HG02884 (cell line): ENCODE measurements at regions not wholly inside any gene's neighbourhood (a gene's known extent, or its start where the extent isn't known, plus 50 kb on each side); places are given as distances from the start of the nearest gene placed in this dataset.

Experiments used
- ATAC-seq: cut with Tn5 transposase; IDR thresholded peaks from one replicate; pipeline ENCODE4 v1.9.1; 2021; ENCODE audit warnings: mild to moderate bottlenecking, moderate library complexity; ENCODE audit not compliant: unreplicated experiment

DNA sequence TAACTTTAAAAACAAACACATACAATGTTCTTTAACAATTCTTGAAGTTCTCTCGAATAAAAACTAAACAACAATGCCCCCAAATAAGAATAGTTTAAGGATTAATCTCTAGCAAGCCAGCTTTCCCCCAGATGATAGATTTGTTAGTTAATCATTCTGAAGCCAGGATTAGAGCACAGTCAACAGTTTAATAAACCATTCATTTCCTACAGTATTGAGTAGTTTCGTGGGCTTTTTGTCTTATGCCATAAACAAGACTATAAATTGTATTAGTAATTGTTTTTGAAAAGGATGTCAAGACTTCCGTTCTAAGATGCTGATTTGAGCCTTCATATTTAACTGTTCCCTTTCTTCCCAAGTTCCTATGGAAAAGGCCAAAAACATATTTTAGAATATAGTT lies 136.6 kb downstream of the PIK3R1 start:
- no peak for ATAC-seq

- no peak for ATAC-seq
Measured at GRCh38 chr5:68353605-68354004, 138.0 kb downstream of the PIK3R1 start.

GRCh38 chr5:68354315-68354714 lies 138.8 kb downstream of the PIK3R1 start:
- no peak for ATAC-seq

DNA sequence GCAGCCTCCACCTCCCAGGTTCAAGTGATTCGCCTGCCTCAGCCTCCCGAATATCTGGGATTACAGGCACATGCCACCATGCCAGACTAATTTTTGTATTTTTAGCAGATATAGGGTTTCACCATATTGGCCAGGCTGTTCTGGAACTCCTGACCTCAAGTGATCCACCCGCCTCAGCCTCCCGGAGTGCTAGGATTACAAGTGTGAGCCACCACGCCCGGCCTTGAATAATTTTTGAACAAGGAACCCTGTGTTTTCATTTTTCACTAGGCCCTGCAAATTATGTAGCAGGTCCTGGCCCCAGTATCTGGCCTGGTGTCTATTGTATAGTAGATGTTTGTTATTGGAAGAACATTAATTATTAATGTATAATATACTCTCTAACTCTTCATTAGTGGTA lies 140.7 kb downstream of the PIK3R1 start:
- no peak for ATAC-seq

- ATAC-seq, result no peak
Measured at GRCh38 chr5:68356623-68357022, 141.1 kb downstream of the PIK3R1 start.

GRCh38 chr5:68359699-68360098 lies 144.1 kb downstream of the PIK3R1 start:
- ATAC-seq, result no peak

- ATAC-seq, result no peak
Measured at GRCh38 chr5:68362331-68362730, 146.8 kb downstream of the PIK3R1 start.

- ATAC-seq, result no peak
Measured at GRCh38 chr5:68365889-68366288, 150.3 kb downstream of the PIK3R1 start.

- no peak for ATAC-seq
Measured at GRCh38 chr5:68367287-68367686, 151.7 kb downstream of the PIK3R1 start.

DNA sequence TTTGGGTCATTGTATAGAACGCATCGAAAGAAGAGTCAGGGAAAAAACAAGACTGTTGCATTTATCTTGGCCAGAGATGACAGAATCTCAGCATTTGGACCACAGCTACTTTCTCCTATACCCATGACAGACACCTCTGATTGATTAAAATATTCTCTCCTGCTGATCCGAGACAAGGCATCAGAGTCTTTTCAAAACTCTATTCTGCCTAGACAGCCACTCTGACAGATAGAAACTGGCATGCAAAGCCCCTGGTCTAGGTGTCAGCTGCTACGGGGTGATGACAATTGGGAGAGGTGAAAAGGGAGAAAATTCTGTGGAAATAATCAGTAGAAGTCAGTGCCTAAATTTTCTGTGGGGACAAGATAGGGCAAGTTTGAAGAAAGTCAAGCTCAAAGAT lies 152.2 kb downstream of the PIK3R1 start:
- no peak for ATAC-seq

GRCh38 chr5:68368311-68369022 lies 152.9 kb downstream of the PIK3R1 start:
- no peak for ATAC-seq

DNA sequence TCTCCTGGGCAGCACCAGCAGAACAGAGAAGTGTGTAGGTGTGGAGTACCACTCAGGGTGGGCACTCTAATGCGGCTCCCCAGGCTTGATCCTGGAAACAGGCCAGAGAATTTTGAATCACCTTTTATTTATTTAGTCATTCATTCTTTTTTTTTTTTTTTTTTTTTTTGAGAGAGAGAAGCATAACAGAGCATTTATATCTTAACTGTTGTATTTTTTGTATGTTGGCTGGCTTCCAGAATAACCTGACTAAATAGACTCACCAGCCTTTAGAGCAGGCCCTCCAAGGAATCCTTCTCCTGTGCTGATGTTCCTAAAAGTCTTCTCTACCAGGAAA lies 153.4 kb downstream of the PIK3R1 start:
- no peak for ATAC-seq

- ATAC-seq, result peak; percentile 85
Measured at GRCh38 chr5:68369457-68370125, 154.0 kb downstream of the PIK3R1 start.

DNA sequence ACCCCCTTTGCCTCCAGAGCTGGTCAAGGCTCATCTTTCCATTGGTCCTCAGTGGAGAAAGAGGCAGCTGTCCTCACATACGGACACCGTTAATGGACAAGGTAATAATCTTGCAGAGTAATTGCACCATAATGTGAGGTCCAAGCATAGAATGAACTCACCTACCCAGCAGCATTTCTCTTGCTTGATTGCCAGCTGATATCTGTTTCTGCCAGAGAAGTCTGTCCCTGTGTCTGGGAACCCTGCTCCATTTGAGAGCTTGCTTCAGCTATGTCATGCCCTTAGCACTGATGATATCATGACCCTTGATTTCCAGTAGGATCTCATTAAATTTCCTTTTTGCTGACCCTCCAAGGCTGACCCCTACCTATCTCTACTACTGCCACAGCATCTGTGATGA lies 154.6 kb downstream of the PIK3R1 start:
- no peak for ATAC-seq

- ATAC-seq, result no peak
Measured at GRCh38 chr5:68371607-68372006, 156.1 kb downstream of the PIK3R1 start.

DNA sequence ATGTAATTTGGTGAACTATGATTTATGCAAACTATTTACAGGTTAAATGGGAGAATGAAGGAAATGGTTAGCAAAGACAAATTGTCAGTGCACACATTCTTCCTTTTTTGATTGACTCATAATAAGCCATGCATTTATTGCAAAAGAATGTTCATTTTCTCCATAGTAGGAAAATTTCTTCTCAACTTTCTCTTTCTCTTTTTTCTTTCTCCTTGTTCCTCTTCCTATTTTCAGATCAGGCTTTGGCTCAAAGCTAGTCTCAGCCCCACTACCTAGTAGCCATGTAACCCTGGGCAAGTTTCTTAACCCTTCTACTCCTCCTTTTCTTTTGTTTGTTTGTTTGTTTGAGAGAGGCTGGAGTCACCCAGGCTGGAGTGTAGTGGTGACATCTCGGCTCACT lies 156.6 kb downstream of the PIK3R1 start:
- no peak for ATAC-seq

DNA sequence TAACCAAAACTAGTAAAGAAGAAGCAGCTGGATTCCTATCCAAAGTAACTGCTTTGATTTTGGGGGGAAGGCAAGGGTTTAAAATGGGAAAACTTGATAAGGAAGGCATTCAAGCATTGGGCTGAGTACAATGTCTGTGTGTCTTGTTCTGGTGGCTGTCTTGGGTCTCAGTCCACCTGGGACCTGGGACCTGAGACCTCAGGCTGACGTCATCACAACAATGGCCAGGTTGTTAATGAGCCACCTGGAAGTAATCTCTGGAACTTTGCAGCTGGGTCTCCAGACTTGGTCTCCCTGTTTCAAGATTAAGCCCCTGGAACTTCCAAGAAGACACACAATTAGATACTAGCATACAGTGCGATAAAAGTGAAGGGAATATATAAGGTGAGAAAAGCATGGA lies 157.5 kb downstream of the PIK3R1 start:
- no peak for ATAC-seq

DNA sequence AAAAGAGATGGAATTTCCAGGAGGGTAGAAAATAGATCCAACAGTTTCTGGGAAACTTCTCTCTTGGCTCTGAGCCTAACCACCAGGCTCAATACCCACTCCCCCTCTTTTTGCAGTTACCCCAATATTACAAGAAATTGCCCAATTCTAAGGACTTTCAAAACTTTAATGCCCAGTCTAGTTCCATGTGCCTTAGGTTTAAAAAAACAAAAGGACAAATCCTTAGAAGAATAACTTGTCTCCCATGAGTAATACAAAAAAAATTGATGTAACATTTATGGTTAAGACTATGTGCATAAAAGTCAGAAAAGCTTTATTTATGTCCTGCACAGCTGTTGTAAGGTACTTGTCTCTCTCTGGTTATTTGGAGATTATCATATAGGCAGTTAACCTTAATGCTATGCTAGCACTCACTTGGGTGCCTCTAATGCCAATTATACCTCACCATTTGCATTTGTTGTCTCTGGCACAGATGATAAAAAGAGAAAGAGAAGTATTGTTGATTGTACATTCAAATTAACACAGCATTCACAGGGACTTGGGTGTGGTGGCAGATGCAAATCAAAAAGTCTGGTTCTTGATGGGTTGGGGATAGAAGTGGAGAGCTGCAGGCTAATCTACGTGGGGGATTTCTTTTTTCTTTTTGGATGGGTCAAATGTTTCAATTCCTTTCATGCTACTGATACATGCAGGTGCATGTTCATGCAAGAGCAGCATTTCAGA lies 159.4 kb downstream of the PIK3R1 start:
- ATAC-seq, result no peak

DNA sequence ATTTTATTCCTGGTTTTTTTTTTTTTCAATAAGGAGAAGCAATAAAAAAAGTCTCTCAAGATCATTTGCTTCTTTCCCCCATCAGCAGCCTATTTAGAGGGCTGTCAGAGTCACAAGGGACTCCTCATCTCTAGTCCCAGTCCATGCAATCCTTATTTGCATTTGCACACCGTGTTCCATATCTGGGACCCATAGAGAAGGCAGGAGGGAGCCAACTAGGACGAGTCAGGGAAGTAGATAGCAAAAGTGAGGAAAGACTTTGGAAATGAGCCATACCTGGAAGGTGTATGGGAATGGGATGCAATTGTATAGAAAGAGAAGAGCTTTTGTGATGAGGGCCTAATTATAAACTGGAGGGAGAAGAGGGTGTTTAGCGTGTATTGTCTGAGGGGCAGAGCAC lies 160.0 kb downstream of the PIK3R1 start:
- no peak for ATAC-seq

GRCh38 chr5:68376935-68377334 lies 161.4 kb downstream of the PIK3R1 start:
- no peak for ATAC-seq

DNA sequence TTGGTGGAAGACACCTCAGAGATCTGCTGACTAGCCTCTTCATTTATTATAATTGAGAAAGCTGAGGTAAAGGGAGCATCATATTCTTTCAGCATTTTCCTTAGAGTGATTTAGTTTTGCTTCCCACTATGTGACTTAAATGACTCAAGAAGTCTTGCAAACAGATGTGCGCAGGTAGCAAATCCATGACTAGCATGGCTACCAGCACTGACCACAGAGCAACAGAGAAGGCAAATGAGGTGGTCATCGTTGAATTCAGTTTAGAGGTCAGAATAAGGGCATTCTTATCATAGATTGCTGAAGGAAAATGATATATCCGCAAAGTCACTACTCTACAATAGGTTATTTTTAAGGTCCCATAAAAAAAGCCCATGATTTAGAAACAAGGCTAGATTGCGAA lies 162.2 kb downstream of the PIK3R1 start:
- no peak for ATAC-seq

DNA sequence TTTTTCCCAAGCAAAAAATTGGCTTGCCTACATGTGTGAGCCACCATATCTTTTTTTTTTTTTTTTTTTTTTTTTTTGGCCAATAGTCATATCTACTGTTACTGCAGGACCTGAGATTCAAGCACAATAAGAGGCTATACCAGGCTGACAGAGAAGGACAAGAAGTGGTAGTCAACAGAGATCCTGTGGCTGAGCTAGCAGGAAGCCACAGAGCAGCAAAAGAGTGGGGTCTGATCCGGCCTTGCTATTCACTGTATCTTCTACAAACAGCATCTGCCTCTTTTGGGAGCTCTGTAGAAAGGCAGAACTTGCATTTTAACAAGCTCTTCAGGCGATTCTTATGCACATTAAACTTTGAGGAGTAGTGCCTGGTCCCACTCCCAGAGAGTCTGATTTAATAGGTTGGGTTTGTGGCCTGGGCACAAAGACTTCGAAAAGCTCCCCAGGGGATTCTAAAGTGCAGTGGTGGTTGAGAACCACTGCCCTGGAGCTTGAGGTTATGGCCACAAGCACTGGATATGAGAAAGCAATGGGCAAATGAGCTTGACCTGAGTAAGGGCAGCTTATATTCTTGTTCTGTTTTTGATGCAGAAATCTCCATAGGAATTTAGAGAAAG lies 162.8 kb downstream of the PIK3R1 start:
- ATAC-seq, result peak; percentile 61
